ENCODE measurements at regions not wholly inside any gene's neighbourhood (a gene's known extent, or its start where the extent isn't known, plus 50 kb on each side); places are given as distances from the start of the nearest gene placed in this dataset.

DNA sequence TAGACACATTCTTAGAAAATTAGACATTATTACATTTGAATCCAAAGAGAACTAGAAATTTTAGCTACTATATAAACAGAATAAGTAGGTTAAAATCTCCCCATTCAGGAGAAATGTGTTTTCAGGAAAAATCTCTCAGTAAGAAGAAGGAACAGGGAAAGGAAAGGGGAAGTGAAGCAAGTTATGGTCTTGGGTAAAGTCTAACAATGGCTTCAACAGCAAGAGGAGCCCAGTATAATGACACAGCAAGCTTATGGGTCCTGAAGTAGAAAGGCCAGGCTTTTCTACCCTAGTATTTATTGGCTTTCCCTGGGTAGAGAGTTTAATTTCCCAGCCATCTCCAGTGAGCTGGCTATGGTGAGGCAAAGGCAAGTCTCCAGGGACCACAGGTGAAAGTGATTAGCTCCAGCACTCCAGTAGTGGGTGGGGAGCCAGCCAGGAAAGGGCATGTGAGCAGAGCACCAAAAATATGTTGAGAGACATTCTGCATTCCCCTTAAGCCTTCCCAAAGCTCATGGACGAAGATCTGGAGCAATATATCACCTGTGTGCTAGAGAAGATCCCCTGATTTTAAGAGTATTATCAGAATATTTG lies 981.7 kb downstream of the NR2F1-AS1 start:
- DNase-seq: no peak

- DNase-seq: no peak
Measured at GRCh38 chr5:92594031-92594430, 987.0 kb downstream of the NR2F1-AS1 start.

DNA sequence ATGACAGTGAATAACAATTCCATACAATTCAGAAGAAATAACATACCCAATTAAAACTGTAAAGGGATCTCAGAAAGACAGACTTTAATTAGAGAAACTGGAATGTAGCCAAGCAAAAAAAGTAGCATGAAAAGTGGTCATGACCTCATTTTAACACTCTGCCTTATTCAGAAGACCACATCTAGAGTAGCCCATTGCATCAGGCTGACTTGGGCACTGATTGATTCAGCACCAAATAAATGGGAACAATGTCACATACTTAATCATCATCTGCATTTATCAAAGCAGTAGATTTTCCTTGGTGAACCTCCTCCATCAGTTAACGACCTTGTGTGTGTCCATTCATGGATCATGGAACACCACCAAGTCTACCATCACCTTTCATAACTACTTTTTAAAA lies 992.1 kb downstream of the NR2F1-AS1 start:
- no peak for DNase-seq

GRCh38 chr5:92581690-92582089 lies 999.3 kb downstream of the NR2F1-AS1 start:
- DNase-seq: no peak

DNA sequence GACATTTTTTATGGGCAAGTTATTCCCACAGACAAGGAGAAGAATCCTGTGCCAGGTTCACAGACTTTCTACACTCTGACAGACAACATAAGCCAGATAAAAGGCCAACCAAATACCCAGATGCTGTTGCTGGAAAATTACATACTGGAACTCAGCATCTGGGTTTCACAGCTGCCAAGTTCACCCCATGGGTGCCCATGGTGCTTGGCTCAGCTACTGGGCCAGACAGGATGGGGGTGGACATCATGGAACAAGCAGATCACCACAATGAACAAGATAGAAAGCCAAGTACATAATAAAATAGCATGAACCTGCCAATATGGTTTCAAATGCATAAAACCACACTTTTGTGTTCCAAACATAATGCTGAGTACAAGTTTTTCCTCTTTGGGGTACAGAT lies 999.8 kb downstream of the NR2F1-AS1 start:
- DNase-seq: peak; percentile 16

- no peak for DNase-seq
Measured at GRCh38 chr5:92580814-92581213, 1000.2 kb downstream of the NR2F1-AS1 start.

DNA sequence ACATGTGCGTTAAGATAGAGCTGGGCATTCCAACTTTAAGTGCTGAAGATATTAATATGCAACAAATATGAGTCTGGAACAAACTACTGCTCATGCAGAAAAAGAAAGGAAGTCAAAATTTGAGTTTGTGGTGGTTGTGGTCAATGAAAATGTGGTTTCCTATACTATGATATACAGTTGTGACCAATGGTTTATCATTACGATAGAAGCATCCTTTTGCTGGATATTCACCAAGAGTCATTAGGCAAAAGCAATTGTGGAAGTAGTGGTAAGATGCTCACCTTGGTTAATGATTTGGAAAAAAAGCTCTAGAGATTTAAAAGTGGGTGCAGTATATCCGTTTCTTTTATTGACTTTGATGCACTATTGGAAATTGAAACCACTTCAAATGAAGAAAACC lies 1007.0 kb downstream of the NR2F1-AS1 start:
- no peak for DNase-seq

DNA sequence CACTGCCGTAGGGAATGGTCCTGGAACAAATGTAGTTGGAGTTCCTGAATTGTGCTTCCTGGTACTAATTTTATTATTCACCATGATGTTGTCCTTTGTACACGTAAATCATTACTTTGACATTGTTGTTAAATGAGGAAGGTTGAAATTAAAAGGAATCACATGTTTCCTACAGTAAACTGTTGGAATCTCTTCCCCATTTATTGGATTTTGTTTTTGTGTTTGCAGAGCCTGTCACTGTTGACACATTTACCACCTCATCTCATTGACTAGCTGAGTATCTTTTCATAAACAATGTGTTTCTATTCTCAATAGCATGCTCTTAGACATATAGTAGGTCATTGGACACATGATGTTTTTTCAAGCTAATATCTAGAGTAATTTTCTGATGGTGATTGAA lies 1012.5 kb downstream of the NR2F1-AS1 start:
- no peak for DNase-seq

- DNase-seq: no peak
Measured at GRCh38 chr5:92567831-92568450, 1013.1 kb downstream of the NR2F1-AS1 start.

DNA sequence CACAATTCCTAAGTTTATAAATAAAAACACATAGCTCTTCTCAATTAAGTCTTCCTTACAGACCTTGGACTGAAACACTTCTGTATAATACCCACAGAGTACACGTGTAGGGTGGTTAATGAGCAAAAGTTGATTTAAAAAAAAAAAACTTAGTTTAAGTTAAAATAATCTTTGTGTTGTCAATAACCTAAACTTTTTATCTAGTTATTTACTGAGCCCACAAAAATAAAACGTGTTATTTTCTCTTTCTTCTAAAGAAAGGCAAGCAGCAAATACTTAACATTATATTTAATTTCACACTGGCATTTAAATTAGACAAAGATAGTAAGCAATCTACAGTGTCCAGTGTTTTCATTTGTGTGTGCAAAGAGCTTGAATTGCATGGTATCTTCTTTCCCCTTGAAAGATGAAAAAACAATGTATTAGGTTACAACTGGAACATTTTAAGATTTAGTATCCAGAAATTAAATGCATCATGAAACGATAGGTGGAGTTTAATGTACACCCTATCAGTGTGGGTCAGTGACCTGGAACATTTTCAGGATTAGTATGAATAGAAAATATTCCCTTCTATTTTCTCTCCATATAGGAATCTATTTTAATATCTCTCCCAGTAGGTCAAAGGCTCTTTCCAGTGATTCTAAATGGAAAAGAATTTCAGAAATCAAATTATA lies 1014.8 kb downstream of the NR2F1-AS1 start:
- no peak for DNase-seq

- no peak for DNase-seq
Measured at GRCh38 chr5:92565673-92566072, 1015.3 kb downstream of the NR2F1-AS1 start.

DNA sequence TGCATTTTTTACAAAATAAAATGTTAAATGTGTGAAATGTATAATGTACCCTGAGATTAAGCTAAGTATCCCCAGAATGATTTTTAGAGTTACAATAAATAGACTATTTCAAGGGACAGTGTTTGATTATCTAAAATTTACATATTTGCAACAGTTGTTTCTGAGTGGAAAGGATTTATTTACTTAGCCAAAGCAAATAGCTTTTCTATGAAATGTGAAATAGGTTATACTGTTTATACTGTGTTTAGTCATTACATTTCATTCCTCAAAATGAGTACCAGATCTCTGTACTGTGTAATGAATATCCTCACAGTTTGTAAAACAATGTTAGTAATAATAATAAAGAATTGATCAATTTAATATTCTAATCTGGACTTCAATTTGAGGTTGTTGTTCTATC lies 1019.0 kb downstream of the NR2F1-AS1 start:
- no peak for DNase-seq

GRCh38 chr5:92561411-92561959 lies 1019.5 kb downstream of the NR2F1-AS1 start:
- DNase-seq: no peak

- DNase-seq: peak; percentile 70
Measured at GRCh38 chr5:92560698-92561401, 1020.2 kb downstream of the NR2F1-AS1 start.

DNA sequence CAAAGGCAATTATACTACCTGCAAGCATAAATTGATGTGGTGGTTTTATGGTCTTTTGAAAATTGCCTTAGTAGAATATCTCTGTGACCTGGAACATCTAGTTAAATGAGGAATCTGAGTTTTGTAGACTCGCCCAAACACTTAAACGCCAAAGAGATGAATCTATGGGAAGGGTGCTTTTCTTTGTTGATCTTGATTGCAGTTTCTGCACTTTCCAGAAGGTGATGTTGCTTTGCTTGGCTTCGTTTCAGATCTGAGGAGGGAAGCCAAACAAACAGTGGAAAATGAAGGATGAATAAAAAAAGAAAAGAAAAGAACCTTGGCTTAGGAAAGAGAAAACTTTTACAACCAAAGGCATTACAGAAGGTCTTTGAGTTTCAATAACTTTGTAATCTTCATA lies 1021.2 kb downstream of the NR2F1-AS1 start:
- peak; percentile 9 for DNase-seq

DNA sequence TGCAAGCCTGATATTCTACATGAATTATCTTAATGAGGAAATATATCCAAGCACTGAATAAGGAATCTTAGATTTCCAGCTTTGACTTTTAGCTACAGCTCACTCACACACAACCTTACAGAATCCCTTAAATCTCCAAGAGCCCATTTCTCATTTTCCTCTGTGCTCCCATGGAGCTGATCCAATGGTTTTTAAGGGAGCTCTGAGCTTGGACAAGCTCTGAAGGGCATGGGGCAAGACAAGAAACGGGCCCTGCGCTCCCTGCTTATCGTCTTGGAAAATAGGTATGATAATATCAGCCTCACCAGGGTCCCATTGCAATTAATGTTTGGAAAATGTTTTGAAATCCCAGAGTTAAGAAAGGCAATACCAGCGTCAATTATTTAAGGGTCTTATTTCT lies 1021.7 kb downstream of the NR2F1-AS1 start:
- DNase-seq: no peak

GRCh38 chr5:92556747-92557146 lies 1024.3 kb downstream of the NR2F1-AS1 start:
- no peak for DNase-seq

GRCh38 chr5:92554447-92555085 lies 1026.5 kb downstream of the NR2F1-AS1 start:
- no peak for DNase-seq

- DNase-seq: no peak
Measured at GRCh38 chr5:92553326-92553725, 1027.7 kb downstream of the NR2F1-AS1 start.

DNA sequence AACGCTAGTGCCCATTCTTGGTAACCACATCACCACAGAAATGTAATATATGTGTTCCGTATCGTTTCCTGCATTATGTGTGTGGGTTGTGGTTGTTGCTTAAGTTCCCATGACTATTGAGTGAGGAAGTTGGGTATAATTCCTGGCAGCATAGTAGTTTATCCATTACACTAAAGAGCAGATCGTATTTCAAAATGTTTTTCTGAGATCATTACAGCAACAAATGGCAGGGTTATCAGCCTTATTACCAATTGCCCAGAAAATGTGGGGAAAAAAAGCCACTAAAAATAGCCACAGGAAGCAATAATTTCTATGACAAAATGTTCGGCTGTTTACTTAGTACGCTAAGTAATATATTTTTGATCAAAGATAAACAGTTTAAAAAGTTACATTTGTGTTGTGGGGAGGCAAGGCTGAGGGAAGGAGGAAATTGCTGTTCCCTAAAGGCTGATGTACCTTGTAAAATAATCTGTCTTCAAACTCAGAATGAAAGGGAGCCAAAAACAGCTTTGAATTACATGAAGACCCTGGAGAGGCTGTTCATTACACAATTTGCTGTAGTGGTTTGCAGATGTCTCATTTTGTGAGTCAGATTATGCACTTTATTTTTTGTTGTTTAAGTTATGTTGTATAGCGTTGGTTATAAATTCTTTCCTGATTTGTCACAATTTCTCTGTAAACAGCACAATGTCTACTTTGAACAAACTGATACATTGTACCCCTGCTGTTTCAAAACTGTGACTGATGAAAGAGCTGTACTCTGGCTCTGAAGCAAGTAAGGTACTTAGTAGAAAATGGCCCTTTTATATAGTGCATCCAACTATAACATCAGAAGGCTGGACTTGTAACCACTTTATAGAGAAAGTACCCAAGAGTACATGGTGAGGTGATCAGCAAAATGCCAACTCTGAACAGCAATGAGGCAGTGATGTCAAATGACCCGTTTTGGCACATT lies 1028.5 kb downstream of the NR2F1-AS1 start:
- DNase-seq: peak; percentile 12

- DNase-seq: no peak
Measured at GRCh38 chr5:92548346-92548745, 1032.7 kb downstream of the NR2F1-AS1 start.

GRCh38 chr5:92544596-92544995 lies 1036.4 kb downstream of the NR2F1-AS1 start:
- no peak for DNase-seq
